ACC112 (cell line): ENCODE measurements at regions not wholly inside any gene's neighbourhood (a gene's known extent, or its start where the extent isn't known, plus 50 kb on each side); places are given as distances from the start of the nearest gene placed in this dataset.

ENCODE experiments used
- H2AFZ ChIP-seq: fragments of 200-600 bp; sonication (generic); one replicate; pipeline ENCODE4 v1.6.0; 2017; ENCODE audit warnings: antibody characterized with exemption, low read length; ENCODE audit not compliant: unreplicated experiment
- H3K27ac ChIP-seq: fragments of 200-600 bp; sonication (generic); 2 replicates; pipeline ENCODE4 v1.5.1; 2014; ENCODE audit warnings: low read depth, mild to moderate bottlenecking, antibody characterized with exemption, low read length, moderate library complexity
- H3K27me3 ChIP-seq: fragments of 200-600 bp; sonication (generic); 2 replicates; pipeline ENCODE4 v1.6.1; 2014; ENCODE audit warnings: mild to moderate bottlenecking, antibody characterized with exemption, low read length, moderate library complexity, mixed read lengths; ENCODE audit not compliant: insufficient read depth
- H3K36me3 ChIP-seq: fragments of 200-600 bp; sonication (generic); 2 replicates; pipeline ENCODE4 v1.6.1; 2016; ENCODE audit warnings: mild to moderate bottlenecking, antibody characterized with exemption, low read length, moderate library complexity, mixed read lengths; ENCODE audit not compliant: insufficient read depth
- H3K4me1 ChIP-seq: fragments of 200-600 bp; sonication (generic); one replicate; pipeline ENCODE4 v1.6.1; 2016; ENCODE audit warnings: low read length, mixed read lengths; ENCODE audit not compliant: insufficient read depth, unreplicated experiment, control insufficient read depth
- H3K4me3 ChIP-seq: fragments of 200-600 bp; sonication (generic); 2 replicates; pipeline ENCODE4 v1.5.1; 2014; ENCODE audit warnings: mild to moderate bottlenecking, low read depth, low read length
- H3K79me2 ChIP-seq: fragments of 200-600 bp; sonication (generic); one replicate; pipeline ENCODE4 v1.6.0; 2016; ENCODE audit warnings: low read length; ENCODE audit not compliant: control insufficient read depth, unreplicated experiment, insufficient read depth

GRCh38 chr11:8809241-8809938, 101.6 kb upstream of the AKIP1 start:
- Histone ChIP-seq H3K36me3 (no peaks in the 10 kb centered on the region), H3K4me1 (peaks cover 56% of the 10 kb centered on the region), H2AFZ (no peak overlapping the region), H3K27ac (peak overlapping the region; percentile 76), H3K4me3 (peak overlapping the region; percentile 89), H3K27me3 (no peaks in the 10 kb centered on the region), H3K79me2 (peaks cover 50% of the 10 kb centered on the region)

- Histone ChIP-seq H2AFZ (peak overlapping the region; percentile 56), H3K27ac (peak overlapping the region; percentile 76), H3K27me3 (no peaks in the 10 kb centered on the region), H3K4me3 (peak overlapping the region; percentile 89), H3K4me1 (peaks cover 61% of the 10 kb centered on the region), H3K79me2 (peaks cover 47% of the 10 kb centered on the region), H3K36me3 (no peaks in the 10 kb centered on the region)
Observed at GRCh38 chr11:8809939-8810539, 101.0 kb upstream of the AKIP1 start.

- H3K79me2 ChIP-seq = peaks cover 40% of the 10 kb centered on the region
- peak overlapping the region; percentile 89 for H3K4me3 ChIP-seq
- peaks cover 61% of the 10 kb centered on the region for H3K4me1 ChIP-seq
- H2AFZ ChIP-seq = peak overlapping the region; percentile 77
- H3K36me3 ChIP-seq = no peaks in the 10 kb centered on the region
- peak overlapping the region; percentile 76 for H3K27ac ChIP-seq
- H3K27me3 ChIP-seq = no peaks in the 10 kb centered on the region
Observed at GRCh38 chr11:8810540-8811301, 100.3 kb upstream of the AKIP1 start.

- Histone ChIP-seq H3K27me3 (no peaks in the 10 kb centered on the region), H2AFZ (no peak overlapping the region), H3K4me1 (peaks cover 61% of the 10 kb centered on the region), H3K36me3 (no peaks in the 10 kb centered on the region), H3K79me2 (peaks cover 34% of the 10 kb centered on the region), H3K4me3 (peak overlapping the region; percentile 89), H3K27ac (peak overlapping the region; percentile 76)
Observed at GRCh38 chr11:8811571-8811970, 99.4 kb upstream of the AKIP1 start.

GRCh38 chr11:8812438-8812837, 98.6 kb upstream of the AKIP1 start:
- Histone ChIP-seq H3K4me3 (no peak overlapping the region), H3K4me1 (peaks cover 54% of the 10 kb centered on the region), H3K79me2 (peaks cover 27% of the 10 kb centered on the region), H2AFZ (no peak overlapping the region), H3K36me3 (no peaks in the 10 kb centered on the region), H3K27me3 (no peaks in the 10 kb centered on the region), H3K27ac (peak overlapping the region; percentile 13; the same call in 1 of the 2 replicates)

GRCh38 chr11:8813658-8814057, 97.3 kb upstream of the AKIP1 start:
- H3K36me3 ChIP-seq = no peaks in the 10 kb centered on the region
- H3K4me1 ChIP-seq = peaks cover 42% of the 10 kb centered on the region
- H3K27me3 ChIP-seq = no peaks in the 10 kb centered on the region
- H3K27ac ChIP-seq = peak overlapping the region; percentile 25; the same call in 1 of the 2 replicates
- no peak overlapping the region for H2AFZ ChIP-seq
- H3K79me2 ChIP-seq = peaks cover 17% of the 10 kb centered on the region
- no peak overlapping the region for H3K4me3 ChIP-seq

- Histone ChIP-seq H3K27ac (no peak overlapping the region; the same call in 1 of the 2 replicates), H3K27me3 (no peaks in the 10 kb centered on the region), H3K4me3 (no peak overlapping the region), H3K4me1 (peaks cover 38% of the 10 kb centered on the region), H3K79me2 (peaks cover 10% of the 10 kb centered on the region), H2AFZ (no peak overlapping the region), H3K36me3 (no peaks in the 10 kb centered on the region)
Observed at GRCh38 chr11:8814209-8814922, 96.6 kb upstream of the AKIP1 start.

GRCh38 chr11:8814923-8815240, 96.1 kb upstream of the AKIP1 start:
- Histone ChIP-seq H3K4me1 (peaks cover 38% of the 10 kb centered on the region), H3K36me3 (no peaks in the 10 kb centered on the region), H3K27me3 (no peaks in the 10 kb centered on the region), H3K4me3 (no peak overlapping the region), H3K79me2 (peaks cover 5% of the 10 kb centered on the region), H2AFZ (no peak overlapping the region), H3K27ac (no peak overlapping the region)

- no peaks in the 10 kb centered on the region for H3K36me3 ChIP-seq
- H3K79me2 ChIP-seq = no peaks in the 10 kb centered on the region
- H2AFZ ChIP-seq = no peak overlapping the region
- no peaks in the 10 kb centered on the region for H3K27me3 ChIP-seq
- no peak overlapping the region for H3K4me3 ChIP-seq
- H3K27ac ChIP-seq = no peak overlapping the region
- peaks cover 15% of the 10 kb centered on the region for H3K4me1 ChIP-seq
Observed at GRCh38 chr11:8818421-8818820, 92.6 kb upstream of the AKIP1 start.

- Histone ChIP-seq H3K27me3 (no peaks in the 10 kb centered on the region), H3K36me3 (no peaks in the 10 kb centered on the region), H3K4me1 (no peaks in the 10 kb centered on the region), H3K4me3 (no peak overlapping the region), H2AFZ (no peak overlapping the region), H3K27ac (no peak overlapping the region), H3K79me2 (no peaks in the 10 kb centered on the region)
Observed at GRCh38 chr11:8820401-8820800, 90.6 kb upstream of the AKIP1 start.
